Body of pancreas (tissue), 4 donors: ENCODE measurements at regions not wholly inside any gene's neighbourhood (a gene's known extent, or its start where the extent isn't known, plus 50 kb on each side); places are given as distances from the start of the nearest gene placed in this dataset.

Experiments used
- ATAC-seq: fragments of 150-250 bp; one replicate; pipeline ENCODE4 v1.9.1; 2016
- DNase-seq, 4 donors: peaks; one replicate each; pipeline ENCODE4 v3.0.0-alpha.2; 2019
- H3K27ac ChIP-seq, 4 donors: fragments of 200-600 bp; sonication (generic); 1 replicate in 3 of 4; 2 replicates in 1 of 4; pipeline versions ENCODE4 v1.5.1 to v1.6.1; 2016 to 2019; ENCODE audit warnings: mild to moderate bottlenecking in 1 of 4, mixed read lengths in 1 of 4, moderate library complexity in 1 of 4
- H3K27me3 ChIP-seq, 2 donors: fragments of 200-600 bp; sonication (generic); one replicate each; pipeline ENCODE4 v1.6.0; 2016; ENCODE audit warnings: mild to moderate bottlenecking in 1 of 2
- H3K36me3 ChIP-seq, 2 donors: fragments of 200-600 bp; sonication (generic); replicated peaks in 1 of 2; 2 replicates each; pipeline ENCODE4 v1.5.1; 2016; ENCODE audit warnings: low read depth in 2 of 2; ENCODE audit not compliant: insufficient read depth in 1 of 2
- H3K4me1 ChIP-seq: fragments of 200-600 bp; sonication (generic); one replicate; pipeline ENCODE4 v1.6.0; 2016
- H3K4me3 ChIP-seq, 2 donors: fragments of 200-600 bp; sonication (generic); 1 replicate in 1 of 2; 2 replicates in 1 of 2; pipeline ENCODE4 v1.5.1; 2016 to 2019
- H3K9me3 ChIP-seq, 3 donors: fragments of 200-600 bp; sonication (generic); 1 replicate in 2 of 3; 2 replicates in 1 of 3; pipeline ENCODE4 v1.5.1; 2016
- POLR2A ChIP-seq, 3 donors: fragments of 450-650 bp; IDR thresholded peaks; one replicate each; pipeline ENCODE4 v1.6.1; 2016; ENCODE audit warnings: antibody characterized with exemption in 3 of 3, mild to moderate bottlenecking in 2 of 3
- WGBS, 2 donors: methylation state at CpG; one replicate each; pipeline ENCODE4 v1.1.5; 2017; 5-methylcytosine and 5-hydroxymethylcytosine counted together
- intact Hi-C: fragments of 100-400 bp; cut with DNase I; formaldehyde crosslinking; loops from one replicate; pipeline ENCODE4 v1.15.1; 2023
- TF ChIP-seq, protein P1 (sequence below), 7 experiments: fragments of 450-650 bp in 4 of 7; fragments of 200-600 bp in 3 of 7; sonication (generic) in 3 of 7; IDR thresholded peaks; one replicate each; pipeline ENCODE4 v1.5.1; 2016 to 2019; ENCODE audit warnings: antibody characterized with exemption in 7 of 7

DNA sequence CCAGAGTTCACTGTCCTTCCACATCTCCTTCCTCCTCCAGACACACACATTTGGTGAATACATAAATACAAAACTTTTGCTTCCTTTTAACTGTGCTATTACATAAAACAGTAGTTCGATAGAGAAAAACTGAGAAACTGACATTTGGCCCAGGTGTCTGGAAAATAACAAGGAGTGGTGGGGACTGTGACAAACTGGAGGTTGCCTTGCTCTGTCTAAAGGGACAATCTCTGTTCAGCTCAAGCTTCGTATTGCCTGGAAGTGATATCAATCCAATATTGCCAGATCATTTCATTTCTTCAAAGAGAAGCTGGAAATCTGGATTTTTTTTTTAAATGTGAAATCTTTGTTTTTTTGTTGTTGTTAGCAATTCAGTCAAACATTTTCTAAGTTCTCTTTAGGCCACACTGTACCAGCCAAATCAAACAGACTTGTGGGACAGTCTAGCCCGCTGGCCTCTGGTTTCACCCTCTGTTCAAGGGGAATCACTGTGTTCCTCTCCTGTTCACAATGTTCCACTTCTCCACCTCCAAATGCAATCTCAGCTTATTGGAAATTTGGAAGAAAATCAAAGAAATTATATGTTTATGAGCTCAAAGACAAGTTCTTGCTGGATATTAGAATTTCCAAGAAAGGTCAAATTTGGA lies 612.5 kb downstream of the KIF4B start:
- H3K9me3 ChIP-seq = no peaks in the 10 kb centered on the region
- no peaks in the 10 kb centered on the region for H3K36me3 ChIP-seq
- intact Hi-C loops = no loop called here
- H3K27ac ChIP-seq = no peak overlapping the region
- no peak for DNase-seq
- no peaks in the 10 kb centered on the region for H3K4me1 ChIP-seq
- no peak overlapping the region for H3K4me3 ChIP-seq
- WGBS, 2 donors = 52 to 65% methylated on average over 3 of the region's 3 CpGs
- TF ChIP-seq POLR2A (IDR thresholded peaks at IDR 0.05) = no peak
- TF ChIP-seq, protein P1, sequence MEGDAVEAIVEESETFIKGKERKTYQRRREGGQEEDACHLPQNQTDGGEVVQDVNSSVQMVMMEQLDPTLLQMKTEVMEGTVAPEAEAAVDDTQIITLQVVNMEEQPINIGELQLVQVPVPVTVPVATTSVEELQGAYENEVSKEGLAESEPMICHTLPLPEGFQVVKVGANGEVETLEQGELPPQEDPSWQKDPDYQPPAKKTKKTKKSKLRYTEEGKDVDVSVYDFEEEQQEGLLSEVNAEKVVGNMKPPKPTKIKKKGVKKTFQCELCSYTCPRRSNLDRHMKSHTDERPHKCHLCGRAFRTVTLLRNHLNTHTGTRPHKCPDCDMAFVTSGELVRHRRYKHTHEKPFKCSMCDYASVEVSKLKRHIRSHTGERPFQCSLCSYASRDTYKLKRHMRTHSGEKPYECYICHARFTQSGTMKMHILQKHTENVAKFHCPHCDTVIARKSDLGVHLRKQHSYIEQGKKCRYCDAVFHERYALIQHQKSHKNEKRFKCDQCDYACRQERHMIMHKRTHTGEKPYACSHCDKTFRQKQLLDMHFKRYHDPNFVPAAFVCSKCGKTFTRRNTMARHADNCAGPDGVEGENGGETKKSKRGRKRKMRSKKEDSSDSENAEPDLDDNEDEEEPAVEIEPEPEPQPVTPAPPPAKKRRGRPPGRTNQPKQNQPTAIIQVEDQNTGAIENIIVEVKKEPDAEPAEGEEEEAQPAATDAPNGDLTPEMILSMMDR (IDR thresholded peaks at IDR 0.05) = no peak
- H3K27me3 ChIP-seq = no peaks in the 10 kb centered on the region
- ATAC-seq = no peak

DNA sequence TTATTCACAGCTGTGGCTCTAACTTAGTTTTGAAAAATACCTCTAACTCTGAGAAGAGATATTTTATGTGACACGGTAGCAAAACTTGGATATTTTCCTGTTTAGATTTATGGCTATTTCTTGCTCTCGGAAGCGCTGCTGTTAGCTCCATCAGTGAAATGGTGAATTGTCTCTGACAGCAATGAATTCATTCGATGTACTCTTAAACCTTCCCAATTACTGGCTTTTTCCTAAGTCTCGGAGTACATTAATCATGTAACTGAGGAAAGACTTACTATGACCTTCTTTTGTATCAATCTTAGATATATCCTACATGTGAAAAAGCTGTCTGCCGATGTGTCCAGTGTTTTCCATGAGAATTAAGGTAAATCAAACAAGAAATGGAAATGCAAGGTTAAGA lies 613.0 kb downstream of the KIF4B start:
- intact Hi-C loops = no loop called here

DNA sequence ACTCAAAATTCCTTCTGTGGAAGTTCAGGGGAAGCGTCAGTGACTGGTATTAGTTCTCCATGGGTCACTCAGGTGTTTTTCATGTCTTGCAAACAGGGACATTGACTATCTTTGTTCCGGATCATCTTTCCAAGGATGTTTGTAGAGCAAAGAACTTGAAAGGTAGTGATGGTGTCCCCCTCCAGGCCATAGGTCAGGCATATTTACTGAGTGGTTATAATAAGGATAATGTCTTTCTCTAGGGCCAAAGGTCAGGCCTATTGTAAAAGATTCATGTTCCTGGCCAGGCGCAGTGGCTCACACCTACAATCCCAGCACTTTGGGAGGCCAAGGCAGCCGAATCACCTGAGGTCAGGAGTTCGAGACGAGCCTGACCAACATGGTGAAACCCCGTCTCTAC lies 614.8 kb downstream of the KIF4B start:
- TF ChIP-seq, protein P1 (IDR thresholded peaks at IDR 0.05) = no peak
- TF ChIP-seq POLR2A (IDR thresholded peaks at IDR 0.05) = no peak
- Histone ChIP-seq H3K4me3 (no peak overlapping the region), H3K9me3 (no peaks in the 10 kb centered on the region), H3K27me3 (no peaks in the 10 kb centered on the region), H3K4me1 (no peaks in the 10 kb centered on the region), H3K36me3 (no peaks in the 10 kb centered on the region), H3K27ac (no peak overlapping the region)
- no peak for ATAC-seq
- no peak for DNase-seq
- intact Hi-C loops = no loop called here
- 47 to 52% methylated on average over 6 to 7 of the region's 7 CpGs for WGBS, 2 donors

More for the DNA sequence above, 613.0 kb downstream of the KIF4B start:
- Histone ChIP-seq H3K9me3 (no peaks in the 10 kb centered on the region), H3K27me3 (no peaks in the 10 kb centered on the region), H3K27ac (no peak overlapping the region), H3K4me1 (no peaks in the 10 kb centered on the region), H3K36me3 (no peaks in the 10 kb centered on the region), H3K4me3 (no peak overlapping the region)
- TF ChIP-seq POLR2A (IDR thresholded peaks at IDR 0.05) = no peak
- TF ChIP-seq, protein P1 (IDR thresholded peaks at IDR 0.05) = no peak
- DNase-seq (no peak), ATAC-seq (no peak)
- 58 to 73% methylated on average over 6 of the region's 6 CpGs for WGBS, 2 donors

DNA sequence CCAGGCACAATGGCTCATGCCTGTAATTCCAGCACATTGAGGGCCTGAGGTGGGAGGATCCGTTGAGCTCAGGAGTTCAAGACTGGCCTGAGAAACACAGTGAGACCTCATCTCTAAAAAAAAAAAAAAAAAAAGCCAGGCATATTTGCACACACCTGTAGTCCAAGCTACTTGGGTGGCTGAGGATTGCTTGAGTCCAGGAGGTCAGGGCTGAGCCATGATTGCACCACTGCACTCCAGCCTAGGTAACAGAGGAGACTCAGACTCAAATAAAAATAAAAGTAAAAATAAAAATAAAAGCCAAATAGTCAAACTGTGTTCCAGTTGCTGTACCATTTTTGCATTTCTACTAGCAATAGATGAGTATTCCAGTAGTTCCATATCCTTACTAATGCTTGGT lies 616.0 kb downstream of the KIF4B start:
- H3K36me3 ChIP-seq = no peaks in the 10 kb centered on the region
- intact Hi-C loops = no loop called here

More for the DNA sequence above, 616.0 kb downstream of the KIF4B start:
- TF ChIP-seq, protein P1 (IDR thresholded peaks at IDR 0.05) = no peak
- no peak for TF ChIP-seq POLR2A (IDR thresholded peaks at IDR 0.05)
- Histone ChIP-seq H3K27me3 (no peaks in the 10 kb centered on the region), H3K4me1 (no peaks in the 10 kb centered on the region), H3K9me3 (no peaks in the 10 kb centered on the region), H3K27ac (no peak overlapping the region), H3K4me3 (no peak overlapping the region)
- ATAC-seq (no peak), DNase-seq (no peak)
- 43 to 76% methylated on average over 1 of the region's 1 CpG for WGBS, 2 donors
